Activated T-cell treated with anti-CD3 and anti-CD28 coated beads, Interleukin-2, amount 50 U/mL, for 24 hours (primary cell): ENCODE measurements at regions not wholly inside any gene's neighbourhood (a gene's known extent, or its start where the extent isn't known, plus 50 kb on each side); places are given as distances from the start of the nearest gene placed in this dataset.

Experiments used
- DNase-seq: peaks from one replicate; pipeline ENCODE4 v3.0.0-alpha.2; 2020
- H3K27ac Mint-ChIP-seq: 2 replicates; pipeline ENCODE4 v1.8.0; 2020; ENCODE audit warnings: mild to moderate bottlenecking, mixed read lengths
- H3K27me3 Mint-ChIP-seq: 2 replicates; pipeline ENCODE4 v1.8.0; 2020; ENCODE audit warnings: mixed read lengths
- H3K36me3 Mint-ChIP-seq: 2 replicates; pipeline ENCODE4 v1.8.0; 2020; ENCODE audit warnings: low read depth, mixed read lengths
- H3K4me1 Mint-ChIP-seq: 2 replicates; pipeline ENCODE4 v1.8.0; 2020; ENCODE audit warnings: low read depth, mixed read lengths
- H3K4me3 Mint-ChIP-seq: 2 replicates; pipeline ENCODE4 v1.8.0; 2020; ENCODE audit warnings: mild to moderate bottlenecking, moderate library complexity, mixed read lengths
- H3K9me3 Mint-ChIP-seq: 2 replicates; pipeline ENCODE4 v1.8.0; 2020; ENCODE audit warnings: mixed read lengths

- Mint-ChIP-seq H3K4me3 (no peak overlapping the region), H3K27ac (no peak overlapping the region), H3K4me1 (no peaks in the 10 kb centered on the region), H3K9me3 (no peaks in the 10 kb centered on the region), H3K27me3 (peaks cover 13% of the 10 kb centered on the region), H3K36me3 (no peaks in the 10 kb centered on the region)
- DNase-seq, result no peak
Measured at GRCh38 chr5:2188661-2189060, 305.9 kb upstream of the IRX4 start.

DNA sequence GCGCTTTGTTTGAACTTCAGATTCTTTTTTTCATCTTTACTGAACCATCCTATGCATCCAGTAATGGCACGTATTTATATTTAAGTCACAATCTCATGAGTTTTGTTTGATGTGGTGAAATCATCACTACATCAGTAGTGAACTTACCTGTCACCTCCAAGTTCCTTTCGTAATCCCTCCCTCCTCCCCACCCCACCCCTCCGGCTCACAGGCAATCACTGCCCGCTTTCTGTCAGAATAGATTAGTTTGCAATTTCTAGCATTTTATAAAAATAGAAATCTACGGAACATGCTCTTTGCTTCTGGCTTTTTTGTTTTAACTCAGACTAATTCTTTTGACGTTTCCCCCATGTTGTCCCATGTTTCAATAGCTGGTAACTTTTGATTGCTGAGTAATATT is 305.4 kb upstream of the IRX4 start:
- H3K9me3 Mint-ChIP-seq, result no peaks in the 10 kb centered on the region
- no peak for DNase-seq
- H3K27ac Mint-ChIP-seq, result no peak overlapping the region
- no peaks in the 10 kb centered on the region for H3K4me1 Mint-ChIP-seq
- H3K36me3 Mint-ChIP-seq, result no peaks in the 10 kb centered on the region
- peaks cover 16% of the 10 kb centered on the region for H3K27me3 Mint-ChIP-seq
- H3K4me3 Mint-ChIP-seq, result no peak overlapping the region

DNA sequence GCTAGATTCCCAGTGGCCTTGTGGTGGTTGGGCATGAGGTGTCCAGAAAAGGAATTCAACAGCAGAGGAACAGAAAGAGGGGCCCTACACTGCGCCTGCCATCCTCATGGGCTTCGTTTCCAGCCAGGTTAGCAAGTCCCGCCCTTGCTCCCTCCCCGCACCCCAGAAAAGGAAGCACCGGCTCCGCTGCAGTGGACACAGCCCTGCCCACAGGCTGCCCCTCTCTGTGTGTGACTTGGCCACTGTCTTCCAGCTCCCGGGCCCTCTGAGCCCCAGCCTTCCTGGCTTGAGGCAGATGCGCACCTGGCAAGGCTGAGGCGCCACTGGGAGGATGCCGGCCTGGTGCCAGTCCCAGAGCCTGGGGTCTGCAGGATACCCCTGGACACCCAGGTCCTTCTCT is 305.0 kb upstream of the IRX4 start:
- no peaks in the 10 kb centered on the region for H3K36me3 Mint-ChIP-seq
- no peak overlapping the region for H3K4me3 Mint-ChIP-seq
- H3K4me1 Mint-ChIP-seq, result no peaks in the 10 kb centered on the region
- H3K27ac Mint-ChIP-seq, result no peak overlapping the region
- no peak for DNase-seq
- H3K9me3 Mint-ChIP-seq, result no peaks in the 10 kb centered on the region
- H3K27me3 Mint-ChIP-seq, result peaks cover 16% of the 10 kb centered on the region

GRCh38 chr5:2187156-2187555 is 304.4 kb upstream of the IRX4 start:
- H3K9me3 Mint-ChIP-seq, result no peaks in the 10 kb centered on the region
- no peaks in the 10 kb centered on the region for H3K36me3 Mint-ChIP-seq
- H3K4me1 Mint-ChIP-seq, result no peaks in the 10 kb centered on the region
- peaks cover 20% of the 10 kb centered on the region for H3K27me3 Mint-ChIP-seq
- H3K27ac Mint-ChIP-seq, result no peak overlapping the region
- DNase-seq, result no peak
- H3K4me3 Mint-ChIP-seq, result no peak overlapping the region

- Mint-ChIP-seq H3K27me3 (peaks cover 24% of the 10 kb centered on the region), H3K27ac (no peak overlapping the region), H3K4me1 (no peaks in the 10 kb centered on the region), H3K4me3 (no peak overlapping the region), H3K36me3 (no peaks in the 10 kb centered on the region), H3K9me3 (no peaks in the 10 kb centered on the region)
- no peak for DNase-seq
Measured at GRCh38 chr5:2186472-2187015, 303.8 kb upstream of the IRX4 start.

DNA sequence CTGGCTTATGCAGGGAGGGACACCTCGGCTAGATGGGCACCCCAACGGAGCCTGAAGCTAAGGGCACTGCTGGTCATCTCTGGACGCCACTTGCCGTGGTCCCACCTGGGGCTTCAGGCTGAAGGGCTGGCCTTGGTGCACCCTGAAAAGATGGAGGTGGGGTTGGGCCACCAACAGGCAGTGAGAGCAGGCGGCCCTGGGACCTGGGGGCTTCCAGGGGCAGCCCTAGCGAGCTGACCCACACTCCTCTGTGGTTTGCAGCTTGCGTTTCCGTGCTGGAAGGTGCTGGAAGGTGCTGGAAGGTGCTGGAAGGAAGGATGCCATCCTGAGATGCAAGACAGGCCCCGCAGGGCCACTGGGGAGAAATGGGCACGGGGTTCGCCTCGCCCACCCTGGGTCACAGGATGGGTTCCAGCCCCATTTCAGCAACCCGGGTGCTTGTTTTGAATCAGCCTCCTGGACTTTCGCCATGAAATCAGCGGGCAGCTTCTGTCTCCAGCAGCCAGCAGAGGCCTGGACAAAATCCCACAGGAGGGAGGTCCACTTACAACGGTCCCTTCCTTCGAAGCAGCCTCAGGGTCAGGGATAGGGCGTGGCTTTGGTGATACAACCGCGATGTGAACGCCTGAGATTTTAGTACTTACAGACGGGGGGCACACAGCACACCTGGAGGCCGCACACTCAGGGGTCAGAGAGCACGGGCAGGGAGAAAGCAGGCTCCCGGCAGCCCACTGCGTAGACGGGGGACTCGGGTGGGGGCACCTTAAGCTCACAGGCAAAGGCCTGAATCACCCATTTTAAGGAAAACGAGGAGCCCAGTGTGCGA is 303.1 kb upstream of the IRX4 start:
- no peak for DNase-seq
- Mint-ChIP-seq H3K27ac (no peak overlapping the region), H3K9me3 (no peaks in the 10 kb centered on the region), H3K27me3 (peaks cover 25% of the 10 kb centered on the region), H3K4me1 (no peaks in the 10 kb centered on the region), H3K36me3 (no peaks in the 10 kb centered on the region), H3K4me3 (no peak overlapping the region)

DNA sequence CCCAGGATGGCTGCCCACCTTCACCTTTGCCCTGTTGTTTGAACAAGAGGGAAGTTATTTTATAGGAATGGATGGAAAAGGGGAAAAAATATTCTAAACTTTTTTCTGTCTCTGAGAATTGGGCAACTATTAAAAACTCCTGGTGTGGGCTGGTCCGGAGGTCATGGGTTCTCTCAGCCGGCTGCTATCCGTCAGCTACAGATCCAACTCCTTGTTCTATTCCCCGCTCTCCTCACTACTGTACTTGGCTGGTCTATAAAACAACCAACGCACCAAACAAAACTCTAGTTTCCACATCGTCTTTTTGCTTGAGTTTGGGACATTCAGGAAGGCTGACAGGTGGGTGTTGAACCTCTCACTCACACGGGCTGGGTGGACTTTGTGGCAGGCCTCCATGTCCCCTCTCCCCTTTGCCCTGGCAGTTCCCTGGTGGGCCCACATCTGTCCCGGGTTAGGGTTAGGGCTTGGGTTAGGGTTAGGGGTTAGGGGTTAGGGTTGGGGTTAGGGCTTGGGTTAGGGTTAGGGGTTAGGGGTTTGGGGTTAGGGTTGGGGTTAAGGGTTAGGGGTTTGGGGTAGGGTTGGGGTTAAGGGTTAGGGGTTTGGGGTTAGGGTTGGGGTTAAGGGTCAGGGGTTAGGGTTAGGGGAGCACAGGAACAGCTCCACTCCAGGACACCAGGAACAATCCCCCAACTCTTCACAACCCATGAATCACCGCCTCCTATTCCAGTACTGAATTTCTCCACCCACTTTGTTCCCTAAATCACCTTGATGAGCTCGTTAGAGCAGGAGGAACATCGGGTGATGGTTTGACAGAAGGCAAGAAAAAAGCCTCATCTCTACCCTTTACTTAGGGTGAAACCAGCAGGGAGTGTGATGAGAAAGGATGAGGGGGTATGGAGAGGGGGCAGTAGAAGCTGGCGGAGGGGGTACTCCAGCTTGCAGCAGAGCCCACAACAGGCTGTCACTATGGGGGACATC is 302.1 kb upstream of the IRX4 start:
- H3K4me3 Mint-ChIP-seq, result no peak overlapping the region
- H3K36me3 Mint-ChIP-seq, result no peaks in the 10 kb centered on the region
- H3K4me1 Mint-ChIP-seq, result no peaks in the 10 kb centered on the region
- H3K27ac Mint-ChIP-seq, result no peak overlapping the region
- peaks cover 23% of the 10 kb centered on the region for H3K27me3 Mint-ChIP-seq
- H3K9me3 Mint-ChIP-seq, result no peaks in the 10 kb centered on the region
- no peak for DNase-seq

DNA sequence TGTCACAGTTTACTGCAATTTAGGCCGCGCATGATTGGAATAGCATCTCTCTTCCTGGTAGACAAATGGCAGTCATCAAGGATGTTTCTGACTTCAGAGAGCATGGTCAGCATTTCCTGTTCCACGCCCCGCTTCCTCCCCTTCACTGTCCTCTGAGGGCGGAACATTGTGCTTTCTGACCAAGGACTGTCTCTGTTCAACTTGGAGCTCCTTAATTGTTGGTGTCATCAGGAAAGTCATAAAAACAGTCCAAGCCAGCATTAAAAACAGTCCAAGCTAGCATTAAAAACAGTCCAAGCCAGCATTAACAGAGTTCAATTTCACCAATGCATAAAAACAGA is 301.3 kb upstream of the IRX4 start:
- H3K36me3 Mint-ChIP-seq, result no peaks in the 10 kb centered on the region
- no peaks in the 10 kb centered on the region for H3K4me1 Mint-ChIP-seq
- H3K27me3 Mint-ChIP-seq, result peaks cover 21% of the 10 kb centered on the region
- no peak overlapping the region for H3K27ac Mint-ChIP-seq
- no peaks in the 10 kb centered on the region for H3K9me3 Mint-ChIP-seq
- no peak for DNase-seq
- H3K4me3 Mint-ChIP-seq, result no peak overlapping the region

DNA sequence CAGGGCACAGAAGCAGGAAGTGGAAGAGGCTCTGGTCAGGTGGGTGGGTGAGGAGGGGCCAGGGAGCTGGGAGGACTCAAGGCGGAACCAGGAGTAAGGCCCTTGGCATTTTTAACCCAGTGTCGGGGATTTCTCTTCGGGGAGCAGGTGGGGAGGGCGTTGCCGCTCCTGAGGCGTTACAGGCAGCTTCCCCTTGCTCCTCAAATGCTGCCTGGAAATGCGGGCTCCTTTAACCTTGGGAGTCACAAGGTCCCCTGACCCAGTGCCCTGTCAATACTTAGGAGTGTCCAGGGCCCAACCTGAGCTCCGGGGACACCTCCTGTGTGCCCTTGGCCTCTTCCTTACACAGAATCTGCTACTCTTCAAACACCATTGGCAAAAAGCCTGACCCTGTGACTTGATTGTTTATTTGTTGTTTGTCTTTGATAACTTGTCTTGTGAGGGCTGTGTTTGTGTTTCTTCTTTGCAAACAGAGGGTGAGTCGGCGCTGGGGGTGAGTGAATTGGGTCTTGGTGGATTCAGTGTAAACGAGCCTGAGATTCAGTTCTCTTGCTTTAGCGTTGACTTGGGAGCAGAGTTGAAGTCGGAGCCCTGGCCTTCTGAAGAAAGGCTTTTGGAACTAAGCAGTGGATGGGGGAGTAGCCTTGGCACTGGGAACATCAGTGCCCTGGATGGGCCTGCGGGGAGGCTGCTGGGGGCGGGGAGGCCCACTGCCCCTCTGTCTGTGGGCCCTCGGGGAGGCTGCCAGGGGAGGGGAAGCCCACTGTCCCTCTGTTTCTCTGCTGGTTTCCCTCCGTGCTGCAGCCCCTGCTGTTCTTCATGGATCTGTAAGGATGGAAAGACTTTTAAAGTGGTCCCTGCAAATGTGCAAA is 300.7 kb upstream of the IRX4 start:
- Mint-ChIP-seq H3K4me1 (no peaks in the 10 kb centered on the region), H3K27me3 (peaks cover 20% of the 10 kb centered on the region), H3K36me3 (no peaks in the 10 kb centered on the region), H3K4me3 (no peak overlapping the region), H3K27ac (no peak overlapping the region), H3K9me3 (no peaks in the 10 kb centered on the region)
- no peak for DNase-seq

DNA sequence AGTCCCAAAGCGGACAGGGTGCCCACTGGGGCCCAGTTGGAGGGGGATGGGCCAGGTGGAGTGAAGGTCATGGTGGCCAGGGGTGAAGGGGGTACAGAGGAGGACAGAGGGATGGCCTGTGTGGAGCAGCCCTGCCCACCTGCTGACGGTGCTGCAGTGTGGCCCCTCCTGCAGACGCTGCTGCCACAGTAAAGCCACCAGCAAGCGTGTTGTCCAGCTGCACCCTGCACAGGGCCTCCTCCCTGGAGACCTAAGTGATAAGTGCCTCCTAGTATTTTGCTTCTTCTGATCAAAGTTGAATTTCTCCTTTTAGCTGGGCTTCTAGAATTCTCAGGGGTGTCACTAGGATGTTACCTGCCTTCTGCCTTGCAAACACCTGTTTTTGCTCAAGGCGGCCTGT is 299.3 kb upstream of the IRX4 start:
- H3K27me3 Mint-ChIP-seq, result peaks cover 20% of the 10 kb centered on the region
- DNase-seq, result no peak
- H3K9me3 Mint-ChIP-seq, result no peaks in the 10 kb centered on the region
- no peaks in the 10 kb centered on the region for H3K36me3 Mint-ChIP-seq
- no peak overlapping the region for H3K4me3 Mint-ChIP-seq
- H3K27ac Mint-ChIP-seq, result no peak overlapping the region
- no peaks in the 10 kb centered on the region for H3K4me1 Mint-ChIP-seq

GRCh38 chr5:2181557-2181956 is 298.8 kb upstream of the IRX4 start:
- Mint-ChIP-seq H3K9me3 (no peaks in the 10 kb centered on the region), H3K4me1 (no peaks in the 10 kb centered on the region), H3K36me3 (no peaks in the 10 kb centered on the region), H3K4me3 (no peak overlapping the region), H3K27me3 (peaks cover 20% of the 10 kb centered on the region), H3K27ac (no peak overlapping the region)
- DNase-seq, result no peak

DNA sequence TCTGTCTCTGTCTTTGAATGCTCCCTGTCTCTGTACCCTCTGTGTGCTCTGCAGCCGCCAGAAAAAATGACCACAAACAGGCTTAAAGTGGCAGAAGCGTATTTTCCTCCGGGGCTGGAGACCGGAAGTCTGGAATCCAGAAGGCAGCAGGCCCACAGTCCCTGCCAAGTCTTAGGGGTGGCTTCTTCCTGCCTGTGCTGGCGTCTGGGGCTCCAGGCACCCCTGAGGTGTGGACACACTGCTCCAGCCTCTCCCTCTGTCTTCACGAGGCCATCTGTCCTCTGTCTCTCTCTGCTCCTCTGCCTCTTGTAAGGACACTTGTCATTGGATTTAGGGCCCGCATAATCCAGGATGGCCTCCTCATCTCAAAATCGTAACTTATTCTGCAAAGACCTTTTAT is 298.4 kb upstream of the IRX4 start:
- H3K27ac Mint-ChIP-seq, result no peak overlapping the region
- no peaks in the 10 kb centered on the region for H3K36me3 Mint-ChIP-seq
- no peak for DNase-seq
- peaks cover 20% of the 10 kb centered on the region for H3K27me3 Mint-ChIP-seq
- H3K9me3 Mint-ChIP-seq, result no peaks in the 10 kb centered on the region
- H3K4me1 Mint-ChIP-seq, result no peaks in the 10 kb centered on the region
- H3K4me3 Mint-ChIP-seq, result no peak overlapping the region

GRCh38 chr5:2180456-2180855 is 297.7 kb upstream of the IRX4 start:
- Mint-ChIP-seq H3K4me1 (no peaks in the 10 kb centered on the region), H3K4me3 (no peak overlapping the region), H3K27me3 (peaks cover 20% of the 10 kb centered on the region), H3K9me3 (no peaks in the 10 kb centered on the region), H3K36me3 (no peaks in the 10 kb centered on the region), H3K27ac (no peak overlapping the region)
- DNase-seq, result no peak

GRCh38 chr5:2179861-2180260 is 297.1 kb upstream of the IRX4 start:
- Mint-ChIP-seq H3K27ac (no peak overlapping the region), H3K9me3 (no peaks in the 10 kb centered on the region), H3K36me3 (no peaks in the 10 kb centered on the region), H3K27me3 (peaks cover 20% of the 10 kb centered on the region), H3K4me1 (no peaks in the 10 kb centered on the region), H3K4me3 (no peak overlapping the region)
- no peak for DNase-seq
